CD4-positive, alpha-beta T cell treated with Interleukin-10 for 1 hour (primary cell): ENCODE measurements at regions not wholly inside any gene's neighbourhood (a gene's known extent, or its start where the extent isn't known, plus 50 kb on each side); places are given as distances from the start of the nearest gene placed in this dataset.
A peak's percentile ranks its signal among the peaks of the same experiment; 100 is the strongest.
"Not testable (repeated sequence)": the region's sequence is repeated elsewhere in the genome, so short reads cannot be mapped to it uniquely, and the experiment has no call there.

Experiments
- DNase-seq: peaks from one replicate; pipeline ENCODE4 v3.0.0-alpha.2; 2020

DNA sequence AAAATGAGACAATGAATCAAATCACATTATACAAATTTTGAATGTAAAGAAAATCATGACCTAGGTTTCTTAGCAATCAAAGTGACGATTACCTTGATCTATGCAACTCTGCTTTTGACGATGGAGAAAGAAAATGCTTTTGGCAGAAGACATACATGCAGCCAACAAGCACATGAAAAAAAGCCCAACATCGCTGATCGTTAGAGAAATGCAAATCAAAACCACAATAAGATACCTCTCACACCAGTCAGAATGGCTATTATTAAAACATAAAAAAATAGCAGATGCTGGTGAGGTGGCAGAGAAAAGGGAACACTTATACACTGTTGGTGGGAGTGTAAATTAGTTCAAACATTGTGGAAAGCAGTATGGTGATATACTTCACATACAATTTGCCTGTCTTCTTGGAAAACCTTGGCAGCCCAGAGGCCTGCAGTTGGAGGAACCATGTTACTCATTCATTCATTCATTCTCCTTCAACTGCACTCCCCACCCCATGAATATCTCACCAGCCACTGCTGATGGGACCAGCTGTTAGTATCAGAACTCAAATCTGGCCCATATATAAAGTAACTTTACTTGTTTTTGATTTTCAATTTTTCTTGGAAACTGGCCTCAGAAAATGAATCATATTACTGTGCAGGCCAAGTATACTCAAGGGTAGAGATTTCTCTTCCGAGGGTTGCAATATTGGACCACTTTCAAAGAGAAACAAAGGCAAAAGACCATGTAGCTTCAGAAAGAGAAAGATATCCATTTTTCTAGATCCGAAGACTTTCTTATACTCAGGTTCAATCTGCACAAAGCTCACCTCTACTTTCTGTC lies 358.6 kb upstream of the ARHGEF26 start:
- no peak for DNase-seq

DNA sequence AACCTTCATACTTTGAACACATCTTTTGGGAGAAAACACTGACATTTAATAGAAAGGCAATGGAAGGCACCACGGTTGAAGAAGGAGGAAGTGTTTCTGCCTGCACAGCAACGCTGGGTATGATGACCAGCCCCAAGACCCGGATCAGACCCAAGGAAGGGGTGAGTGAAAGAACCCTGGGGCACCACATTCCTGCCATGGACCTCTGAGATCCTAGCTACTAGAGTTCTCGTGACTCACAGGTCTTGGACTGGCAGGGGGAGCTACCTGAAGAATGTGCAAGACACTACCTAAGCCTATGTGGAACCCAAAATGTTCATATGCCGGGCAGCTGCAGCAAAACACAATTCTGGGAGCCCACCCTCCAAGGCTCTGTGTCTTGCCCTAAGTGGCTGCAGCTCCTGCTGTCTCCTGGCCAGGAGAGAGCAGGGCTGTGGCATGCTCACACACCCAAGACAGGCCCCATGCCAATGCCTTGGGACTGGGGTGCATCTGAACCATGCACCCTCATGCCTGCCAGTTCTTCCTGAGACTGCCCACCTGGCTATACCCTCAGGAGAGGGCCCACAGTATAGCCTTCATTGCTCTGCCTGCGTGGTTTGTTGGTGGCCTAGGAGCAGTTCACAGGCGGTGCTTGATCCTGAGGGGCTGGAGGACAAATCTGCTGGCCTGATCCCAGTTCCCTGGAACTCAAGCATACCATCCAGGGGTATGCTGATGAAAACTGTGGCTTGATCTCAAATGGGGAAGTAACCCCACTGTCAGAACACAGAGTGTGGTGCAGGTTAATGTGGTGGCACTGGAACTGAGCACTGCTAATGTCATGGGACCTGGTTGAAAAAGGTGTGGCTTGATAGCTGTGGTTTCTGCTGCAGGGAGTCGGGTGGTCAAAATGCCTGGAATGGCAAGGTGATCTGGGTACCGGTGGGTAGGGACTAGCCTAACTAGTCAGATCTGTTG lies 353.3 kb upstream of the ARHGEF26 start:
- no peak for DNase-seq

DNA sequence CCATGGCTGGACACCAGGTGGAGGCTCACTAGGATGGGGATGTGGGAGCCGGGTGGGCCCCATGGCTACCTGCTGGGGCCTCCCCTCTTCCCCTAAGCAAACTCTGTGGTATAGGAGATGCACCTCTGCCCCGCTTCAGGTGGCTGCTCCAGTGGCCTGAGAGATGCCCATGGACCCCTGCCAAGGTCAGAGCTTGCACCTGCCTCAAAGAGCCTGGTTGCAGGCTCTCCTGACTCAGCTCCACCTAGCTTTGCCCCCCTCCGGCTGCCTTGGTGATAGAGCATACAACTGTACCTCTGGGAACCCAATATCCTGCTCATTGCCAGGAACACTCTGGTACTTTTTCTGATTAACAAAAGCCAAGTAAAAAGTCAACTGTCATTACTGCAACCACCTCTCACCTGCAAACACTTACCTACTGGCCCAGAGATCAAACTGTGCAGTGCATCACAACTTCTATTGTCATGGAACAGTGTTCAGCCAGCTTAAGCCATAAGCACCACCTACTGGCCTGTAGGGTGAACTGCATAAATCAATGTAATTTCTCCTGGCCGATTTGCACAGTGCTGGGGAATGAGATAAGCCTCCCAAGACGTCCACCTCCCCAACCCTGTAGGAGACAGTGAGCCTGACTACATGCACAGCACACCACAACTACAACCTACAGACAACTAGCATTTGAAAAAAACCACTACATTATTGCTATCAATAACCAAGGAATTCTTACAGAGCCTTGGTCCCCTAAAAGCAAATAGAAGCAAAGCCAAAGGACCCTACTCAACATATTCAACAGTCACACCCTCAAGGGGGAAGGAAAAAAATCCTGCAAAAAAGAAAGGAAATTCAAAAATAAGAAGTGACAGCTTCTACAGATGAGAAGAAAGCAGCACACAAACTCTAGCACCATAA lies 352.4 kb upstream of the ARHGEF26 start:
- peak; percentile 71 for DNase-seq

DNA sequence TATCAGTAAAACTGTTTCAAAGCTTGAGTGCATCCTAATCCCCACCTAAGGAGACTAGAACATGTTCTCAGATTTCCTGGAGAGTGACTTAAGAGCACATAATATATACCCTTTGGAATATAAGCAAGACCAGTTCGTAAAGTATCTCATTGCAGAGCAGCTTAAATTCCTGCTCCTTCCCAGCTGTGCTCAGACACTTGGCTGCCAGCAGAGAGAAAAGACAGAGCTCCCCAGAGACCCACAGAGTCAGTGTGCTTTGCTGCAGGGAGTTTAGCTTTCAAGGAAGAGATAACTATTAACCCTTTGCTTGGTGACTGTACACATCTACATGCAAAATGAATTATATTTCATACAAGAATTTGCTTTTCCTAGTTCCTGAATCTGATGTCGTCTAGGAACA lies 338.1 kb upstream of the ARHGEF26 start:
- DNase-seq = no peak

DNA sequence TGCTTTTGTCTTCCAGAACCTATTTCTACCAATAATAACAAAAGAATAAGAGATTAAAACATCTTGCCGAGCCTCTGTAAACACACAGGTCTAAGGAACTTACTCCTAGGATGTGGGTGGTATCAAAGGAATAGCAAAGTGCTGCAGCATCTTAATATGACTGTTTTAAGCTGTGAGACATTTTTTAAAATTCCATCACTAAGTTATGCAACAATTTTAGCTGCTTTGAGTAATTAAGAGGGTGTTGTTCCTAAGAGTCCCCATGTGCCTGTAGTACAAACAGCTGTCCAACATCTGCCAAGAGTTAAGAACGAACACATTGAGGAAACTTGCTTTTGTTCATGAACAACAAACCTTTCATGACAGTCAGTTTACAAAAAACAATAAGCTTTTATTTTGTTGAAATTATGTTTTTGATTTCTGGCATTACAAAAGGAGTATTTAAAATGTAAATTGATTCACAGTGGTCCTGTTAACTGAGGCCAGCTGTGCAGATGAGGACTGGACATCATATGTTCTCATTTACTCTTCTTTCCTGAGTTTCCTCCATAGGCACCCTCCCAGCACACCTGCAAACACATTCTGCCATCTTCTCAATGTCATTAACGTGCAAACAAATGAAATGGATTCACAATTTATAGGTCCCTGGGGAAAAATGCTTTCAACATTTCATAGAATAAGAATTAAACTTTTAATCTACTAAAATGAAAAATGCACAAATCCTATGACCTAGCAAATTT lies 337.3 kb upstream of the ARHGEF26 start:
- no peak for DNase-seq

DNA sequence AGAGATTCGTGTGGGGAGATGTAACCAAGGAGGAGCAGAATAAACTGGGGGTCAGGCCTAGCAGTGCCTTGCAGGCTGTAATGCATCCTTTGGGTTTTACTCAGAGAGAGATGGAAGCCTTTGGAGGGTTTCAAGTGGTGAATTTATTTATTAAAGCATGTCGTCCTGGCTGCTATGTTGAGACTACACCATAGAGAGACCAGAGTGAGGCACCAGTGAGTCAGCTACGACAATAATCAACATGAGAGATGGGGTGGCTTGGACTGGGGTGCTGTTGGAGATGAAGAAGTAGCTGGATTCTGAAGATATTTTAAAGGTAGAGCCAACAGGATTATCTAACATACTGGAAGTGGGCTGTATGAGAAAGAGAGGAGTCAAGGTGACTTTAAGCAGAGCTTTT lies 335.3 kb upstream of the ARHGEF26 start:
- DNase-seq = no peak

DNA sequence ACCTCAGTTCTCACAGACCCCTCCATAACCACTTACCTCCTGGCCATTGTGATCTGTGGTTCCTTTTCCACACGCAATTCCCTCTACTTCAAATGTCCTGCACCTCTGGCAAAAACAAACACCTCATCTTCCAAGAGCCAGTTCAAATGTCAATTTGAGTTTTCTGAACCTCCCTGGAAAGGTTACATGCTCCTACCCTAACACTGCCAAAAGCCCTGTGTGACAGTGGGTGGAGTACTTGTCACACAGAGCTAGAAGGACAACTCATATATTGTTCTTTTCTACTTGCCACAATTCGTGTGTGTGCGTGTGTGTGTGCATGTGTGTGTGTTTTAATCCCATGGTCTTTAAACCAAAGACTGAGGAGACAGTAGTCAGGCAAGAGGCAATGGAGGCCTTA lies 331.8 kb upstream of the ARHGEF26 start:
- no peak for DNase-seq

DNA sequence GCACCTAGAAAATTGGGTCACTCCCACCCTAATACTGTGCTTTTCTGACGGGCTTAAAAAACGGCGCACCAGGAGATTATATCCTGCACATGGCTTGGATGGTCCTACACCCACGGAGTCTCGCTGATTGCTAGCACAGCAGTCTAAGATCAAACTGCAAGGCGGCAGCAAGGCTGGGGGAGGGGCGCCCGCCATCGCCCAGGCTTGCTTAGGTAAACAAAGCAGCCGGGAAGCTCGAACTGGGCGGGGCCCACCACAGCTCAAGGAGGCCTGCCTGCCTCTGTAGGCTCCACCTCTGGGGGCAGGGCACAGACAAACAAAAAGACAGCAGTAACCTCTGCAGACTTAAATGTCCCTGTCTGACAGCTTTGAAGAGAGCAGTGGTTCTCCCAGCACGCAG lies 324.1 kb upstream of the ARHGEF26 start:
- DNase-seq = not testable (repeated sequence)

DNA sequence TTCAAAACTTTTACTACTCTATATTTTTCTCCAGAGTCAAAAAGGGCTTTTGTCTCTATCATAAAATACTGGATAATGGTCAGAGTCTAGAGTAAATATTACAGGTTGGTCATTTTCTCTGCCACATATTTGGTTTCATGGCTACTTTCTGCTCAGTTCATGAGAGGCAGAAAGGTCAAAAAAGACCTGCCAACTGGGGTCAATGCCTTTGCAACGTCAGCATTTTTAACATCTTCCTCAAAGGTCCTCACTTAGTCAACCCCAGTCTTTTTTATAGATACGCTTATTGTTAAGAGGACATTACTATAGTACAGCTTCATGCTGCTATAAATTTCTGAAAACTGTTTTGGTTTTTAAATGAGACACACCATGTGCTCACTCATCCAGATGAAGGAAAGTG lies 312.1 kb upstream of the ARHGEF26 start:
- no peak for DNase-seq

DNA sequence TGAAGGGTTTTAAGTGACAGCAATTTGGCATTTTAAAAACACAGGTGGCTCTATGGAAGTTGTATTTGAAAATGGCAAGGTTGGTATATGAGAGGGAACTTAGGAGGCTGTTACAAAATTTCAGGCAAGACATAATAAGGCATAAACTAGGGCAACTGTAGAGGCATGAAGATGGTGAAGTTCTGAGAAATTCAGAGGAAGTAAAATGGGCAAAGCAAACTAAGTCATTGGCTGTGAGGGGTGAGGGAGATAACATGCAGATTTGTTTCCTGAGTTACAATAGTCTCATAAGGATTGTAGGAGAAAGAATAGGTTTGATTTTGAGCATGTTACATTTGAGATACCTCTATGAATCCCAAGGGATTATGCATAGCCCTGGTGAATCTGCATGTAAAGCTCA lies 302.9 kb upstream of the ARHGEF26 start:
- DNase-seq = no peak

DNA sequence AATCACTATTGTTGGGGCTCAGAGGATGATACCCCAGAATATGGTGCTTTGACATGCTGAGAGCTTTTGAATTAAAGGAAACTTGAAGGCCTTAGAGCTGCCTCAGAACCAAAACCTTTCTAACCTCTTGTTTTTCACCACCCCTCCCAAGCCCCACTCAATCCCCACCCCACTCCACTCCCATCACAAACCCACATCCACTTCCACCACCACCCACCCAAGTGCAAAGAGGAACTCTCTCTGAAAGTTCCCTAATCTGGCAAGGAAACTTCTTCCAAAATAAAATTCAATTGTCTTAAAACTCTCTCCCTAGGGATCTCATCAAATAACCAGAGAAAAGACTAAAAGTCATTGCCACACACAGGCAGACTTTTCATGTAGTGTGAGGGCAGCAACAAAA lies 301.2 kb upstream of the ARHGEF26 start:
- DNase-seq = no peak

DNA sequence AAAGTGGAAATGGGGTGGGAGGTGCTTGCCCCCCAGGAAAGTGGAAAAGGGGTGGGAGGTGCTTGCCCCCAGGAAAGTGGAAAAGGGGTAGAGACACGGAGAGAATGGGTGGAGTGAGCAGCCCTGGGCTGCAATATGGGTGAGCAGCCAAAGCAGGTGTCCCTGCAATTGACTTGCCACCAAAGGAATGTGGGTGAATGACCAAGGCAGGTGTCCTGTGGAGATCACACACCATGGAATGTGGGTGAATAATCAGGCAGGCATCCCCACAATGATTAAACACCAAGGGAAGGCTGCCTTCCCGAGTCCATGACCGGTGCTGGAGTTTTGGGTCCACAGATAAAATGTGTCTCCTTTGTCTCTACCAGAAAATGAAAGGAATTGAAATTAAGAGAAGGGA lies 292.8 kb upstream of the ARHGEF26 start:
- not testable (repeated sequence) for DNase-seq

DNA sequence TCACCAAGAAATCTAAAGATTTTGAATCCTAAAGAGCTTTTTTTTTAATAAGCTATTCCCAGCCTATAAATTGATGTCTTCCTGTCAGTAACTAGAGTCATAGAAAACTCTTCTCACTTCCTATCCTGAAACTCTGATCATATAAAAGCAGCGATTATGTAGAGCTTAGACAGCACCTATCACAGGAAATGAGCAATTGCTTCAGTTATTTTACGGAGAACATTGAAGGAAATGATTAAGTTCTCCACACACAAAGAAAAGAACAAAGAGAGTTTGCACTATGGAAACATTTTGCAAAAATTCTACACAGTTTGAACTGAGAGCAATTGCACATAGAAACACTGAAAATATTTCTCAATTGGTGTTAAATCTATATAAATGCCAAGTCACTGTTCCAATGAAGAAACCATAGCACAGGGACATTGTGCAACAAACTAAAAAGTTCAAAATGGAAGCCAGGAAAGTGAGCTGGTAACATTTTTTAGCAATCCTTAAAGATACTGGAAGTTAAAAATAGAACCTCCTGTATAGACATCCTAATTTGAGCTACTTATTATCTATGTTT lies 291.5 kb upstream of the ARHGEF26 start:
- no peak for DNase-seq

DNA sequence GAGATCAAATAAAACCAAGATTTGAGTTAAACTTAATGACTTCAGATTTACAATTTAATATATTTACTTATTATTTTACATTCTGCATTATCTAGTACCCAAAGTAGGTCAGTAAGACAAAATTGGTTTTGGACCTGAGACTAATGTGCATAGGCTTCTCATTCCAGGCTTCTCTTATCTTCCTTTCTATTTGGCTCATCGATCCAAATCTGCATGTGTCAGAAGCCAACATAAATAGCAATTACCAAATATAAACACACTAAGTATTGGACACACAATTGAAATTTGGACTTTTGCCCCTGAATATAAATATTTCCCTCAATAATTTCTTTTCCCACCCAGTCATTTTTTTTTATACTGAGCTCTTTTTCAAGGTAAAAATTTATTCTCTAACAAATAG lies 290.6 kb upstream of the ARHGEF26 start:
- DNase-seq = no peak

DNA sequence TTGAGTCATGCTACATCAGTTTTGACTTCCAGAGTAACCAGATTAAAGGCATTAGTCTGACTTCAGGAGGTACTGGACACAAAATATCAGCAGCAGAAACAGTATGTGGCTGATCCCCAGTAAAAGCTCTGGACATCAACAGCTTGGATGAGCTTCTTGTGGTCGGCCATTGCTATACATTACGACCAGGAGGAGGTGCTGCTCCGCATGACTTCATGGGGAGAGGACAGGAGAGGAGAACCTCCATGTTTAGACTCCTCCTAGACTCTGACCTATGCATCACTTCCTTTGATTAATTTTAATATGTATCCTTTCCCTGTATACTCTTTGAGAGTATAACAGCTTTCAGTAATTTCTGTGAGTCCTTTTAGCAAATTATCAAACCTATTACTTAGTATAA lies 285.6 kb upstream of the ARHGEF26 start:
- no peak for DNase-seq

DNA sequence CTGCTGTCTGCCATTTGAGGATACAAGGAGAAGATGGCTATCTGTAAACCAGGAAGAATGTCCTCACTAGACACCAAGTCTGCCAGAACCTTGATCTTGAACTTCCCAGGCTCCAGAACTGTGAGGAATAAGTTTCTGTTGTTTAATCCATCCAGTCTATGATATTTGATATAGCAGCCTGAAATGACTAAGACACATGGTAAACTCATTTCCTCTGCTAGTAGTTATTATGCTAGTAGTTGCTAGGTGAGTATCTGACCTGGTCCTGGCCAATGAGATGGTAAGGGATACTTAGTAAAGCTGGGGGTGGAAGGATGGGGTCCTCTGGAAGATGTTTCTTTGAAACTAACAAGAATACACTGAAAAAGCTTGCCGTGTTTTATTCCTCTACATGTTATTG lies 280.7 kb upstream of the ARHGEF26 start:
- DNase-seq = no peak

DNA sequence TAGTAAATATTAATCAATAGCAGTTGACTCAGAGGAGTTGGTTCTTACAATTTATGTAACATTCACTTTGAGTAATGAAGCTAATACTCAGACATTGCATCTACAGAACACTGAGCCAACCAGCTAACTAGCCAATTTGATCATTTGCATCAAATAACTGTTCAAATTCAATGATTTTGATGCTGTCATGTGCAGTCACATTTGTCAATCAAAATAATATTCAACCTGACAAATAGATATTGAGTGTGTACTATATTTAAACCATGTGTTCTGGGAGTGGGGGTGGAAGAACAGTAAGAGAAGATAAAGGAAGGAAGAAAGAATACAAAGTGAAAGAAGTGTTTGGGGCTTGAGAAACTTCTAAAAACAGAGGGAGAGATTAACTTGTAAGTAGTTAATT lies 277.2 kb upstream of the ARHGEF26 start:
- no peak for DNase-seq

DNA sequence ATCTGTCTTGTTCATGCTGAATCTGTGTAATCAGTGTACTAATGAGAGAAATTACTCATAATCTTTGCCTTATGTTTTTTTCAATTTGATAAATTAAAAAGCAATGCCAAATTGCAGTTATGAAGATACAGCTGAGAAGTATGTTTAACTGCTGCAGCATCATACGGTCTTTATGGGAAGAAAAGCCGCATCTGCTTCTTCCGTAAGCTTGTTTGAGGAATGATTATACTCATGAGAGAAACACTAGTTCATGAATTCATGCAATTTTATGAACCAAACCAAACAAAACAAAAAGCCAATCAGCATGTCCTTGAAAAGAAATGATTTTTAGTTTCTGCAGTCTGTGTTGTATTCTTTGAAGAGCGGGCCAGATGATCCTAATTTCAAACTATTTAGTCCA lies 275.9 kb upstream of the ARHGEF26 start:
- no peak for DNase-seq

DNA sequence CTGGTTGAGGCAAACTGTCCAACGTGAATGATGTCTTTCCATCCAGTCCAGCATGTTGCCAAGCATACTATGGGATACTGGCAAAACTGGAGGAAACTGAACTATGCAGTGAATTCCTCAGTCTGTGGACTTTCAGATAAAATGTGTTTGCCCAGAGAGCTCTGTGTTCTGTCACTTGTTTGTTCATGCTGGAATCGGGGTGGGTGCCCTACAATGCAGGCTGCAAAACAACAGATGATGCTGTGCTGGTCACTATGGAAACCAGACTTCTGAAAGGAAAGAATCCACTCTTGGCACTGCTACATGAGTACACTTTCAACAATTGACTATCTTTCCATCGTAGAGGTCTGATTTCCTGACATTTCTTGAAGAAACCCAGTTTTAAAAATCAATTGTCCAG lies 272.5 kb upstream of the ARHGEF26 start:
- no peak for DNase-seq

DNA sequence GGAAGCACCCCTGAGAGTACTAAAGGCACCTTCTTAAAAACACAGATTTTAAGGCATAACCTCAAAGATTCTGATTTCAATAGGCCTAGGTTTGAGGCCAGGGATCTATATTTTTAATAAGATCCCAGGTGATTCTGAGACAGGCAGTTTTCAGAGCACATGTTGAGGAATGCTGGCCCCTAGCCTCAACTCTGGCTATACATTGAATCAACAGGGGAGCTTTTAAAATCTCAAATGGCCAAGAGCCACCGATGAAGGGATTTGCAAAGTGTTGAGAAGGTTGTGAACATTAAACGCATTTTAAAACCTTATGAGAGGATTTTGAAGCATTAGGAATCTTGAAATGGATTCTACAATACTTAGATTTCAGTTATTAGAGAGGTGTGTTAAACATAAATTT lies 268.8 kb upstream of the ARHGEF26 start:
- no peak for DNase-seq

DNA sequence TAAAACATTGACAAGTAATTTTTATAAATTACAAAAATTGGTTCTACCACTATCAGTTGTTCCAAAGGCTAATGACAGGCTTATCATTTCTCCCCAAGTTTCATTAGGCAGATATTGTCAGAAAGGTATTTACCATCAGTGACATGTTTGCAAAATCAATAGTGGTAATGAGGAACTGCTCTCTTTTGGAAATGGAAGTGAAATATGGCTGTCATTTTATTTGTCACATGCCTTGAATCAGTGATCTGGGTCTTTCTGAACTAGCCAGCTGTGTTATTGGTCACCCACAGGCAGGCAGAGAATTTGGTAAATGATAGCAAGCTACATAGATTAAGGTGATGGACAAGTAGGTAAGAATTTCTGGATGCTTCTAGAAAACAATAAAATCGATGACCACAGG lies 268.0 kb upstream of the ARHGEF26 start:
- no peak for DNase-seq

DNA sequence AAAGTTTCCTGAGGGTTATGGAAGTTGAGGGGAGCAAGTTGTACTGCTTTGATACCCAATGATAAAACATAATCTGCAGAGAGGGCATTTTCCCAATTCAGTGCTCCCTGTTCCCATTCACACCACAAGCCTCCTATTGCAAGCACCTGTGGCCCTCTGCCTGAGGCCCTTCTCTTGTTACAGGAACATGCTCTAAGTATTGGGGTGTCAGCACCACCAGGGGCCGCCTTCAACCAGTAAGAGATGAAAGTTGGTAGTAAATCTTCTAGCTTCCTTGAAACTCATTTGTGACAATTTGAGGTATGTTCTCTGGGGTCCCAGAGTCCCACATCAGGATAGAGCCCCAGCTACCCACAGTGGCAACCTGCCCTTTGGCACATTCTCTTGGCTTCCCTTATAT lies 265.4 kb upstream of the ARHGEF26 start:
- DNase-seq = no peak
